ENCODE measurements at regions not wholly inside any gene's neighbourhood (a gene's known extent, or its start where the extent isn't known, plus 50 kb on each side); places are given as distances from the start of the nearest gene placed in this dataset.

- TF ChIP-seq, protein P1, sequence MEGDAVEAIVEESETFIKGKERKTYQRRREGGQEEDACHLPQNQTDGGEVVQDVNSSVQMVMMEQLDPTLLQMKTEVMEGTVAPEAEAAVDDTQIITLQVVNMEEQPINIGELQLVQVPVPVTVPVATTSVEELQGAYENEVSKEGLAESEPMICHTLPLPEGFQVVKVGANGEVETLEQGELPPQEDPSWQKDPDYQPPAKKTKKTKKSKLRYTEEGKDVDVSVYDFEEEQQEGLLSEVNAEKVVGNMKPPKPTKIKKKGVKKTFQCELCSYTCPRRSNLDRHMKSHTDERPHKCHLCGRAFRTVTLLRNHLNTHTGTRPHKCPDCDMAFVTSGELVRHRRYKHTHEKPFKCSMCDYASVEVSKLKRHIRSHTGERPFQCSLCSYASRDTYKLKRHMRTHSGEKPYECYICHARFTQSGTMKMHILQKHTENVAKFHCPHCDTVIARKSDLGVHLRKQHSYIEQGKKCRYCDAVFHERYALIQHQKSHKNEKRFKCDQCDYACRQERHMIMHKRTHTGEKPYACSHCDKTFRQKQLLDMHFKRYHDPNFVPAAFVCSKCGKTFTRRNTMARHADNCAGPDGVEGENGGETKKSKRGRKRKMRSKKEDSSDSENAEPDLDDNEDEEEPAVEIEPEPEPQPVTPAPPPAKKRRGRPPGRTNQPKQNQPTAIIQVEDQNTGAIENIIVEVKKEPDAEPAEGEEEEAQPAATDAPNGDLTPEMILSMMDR (IDR thresholded peaks at IDR 0.05), result no peak
- no peak for TF ChIP-seq POLR2A (IDR thresholded peaks at IDR 0.05)
Measured at GRCh38 chr13:86446311-86446710, 647.1 kb upstream of the SLITRK6 start.

All from stomach (tissue), 4 donors.